Cardiac septum (tissue), 1 donor: ENCODE measurements at regions not wholly inside any gene's neighbourhood (a gene's known extent, or its start where the extent isn't known, plus 50 kb on each side); places are given as distances from the start of the nearest gene placed in this dataset.
"Not testable (repeated sequence)": the region's sequence is repeated elsewhere in the genome, so short reads cannot be mapped to it uniquely, and the experiment has no call there.

ENCODE experiments used
- DNase-seq: peaks from one replicate; pipeline ENCODE4 v3.0.0-alpha.2; 2020; ENCODE audit warnings: low spot score
- intact Hi-C: fragments of 100-400 bp; cut with DNase I; formaldehyde crosslinking; loops from one replicate; pipeline ENCODE4 v1.14.0; 2022
- donor health status: DM: no; HTN: no; CAD: no.

- intact Hi-C loops, DNase-seq: not testable (repeated sequence)
Measured at GRCh38 chr15:21265628-21266027, 174.7 kb downstream of the POTEB3 start.

GRCh38 chr15:21262851-21263425 is 177.4 kb downstream of the POTEB3 start:
- intact Hi-C loops: no loop called here
- no peak for DNase-seq

GRCh38 chr15:21261965-21262850 is 178.1 kb downstream of the POTEB3 start:
- intact Hi-C loops: no loop called here
- peak; percentile 74 for DNase-seq

- peak; percentile 74 for DNase-seq
- intact Hi-C loops: no loop called here
Measured at GRCh38 chr15:21261396-21261964, 178.8 kb downstream of the POTEB3 start.

GRCh38 chr15:21260966-21261395 is 179.3 kb downstream of the POTEB3 start:
- no peak for DNase-seq
- intact Hi-C loops: no loop called here

- DNase-seq, intact Hi-C loops: not testable (repeated sequence)
Measured at GRCh38 chr15:21258635-21259034, 181.7 kb downstream of the POTEB3 start.

GRCh38 chr15:21249508-21250019 is 190.7 kb downstream of the POTEB3 start:
- DNase-seq, intact Hi-C loops: not testable (repeated sequence)
